Choroid plexus epithelial cell (primary cell): ENCODE measurements at regions not wholly inside any gene's neighbourhood (a gene's known extent, or its start where the extent isn't known, plus 50 kb on each side); places are given as distances from the start of the nearest gene placed in this dataset.

ENCODE experiments used
- DNase-seq: peaks from one replicate; pipeline ENCODE4 v3.0.0-alpha.2; 2010; ENCODE audit warnings: low read depth
- H3K4me3 ChIP-seq: 2 replicates; pipeline ENCODE4 v1.5.1; 2011; ENCODE audit warnings: low read depth, mild to moderate bottlenecking, control low read depth, low read length, moderate library complexity
- CTCF ChIP-seq: conservative IDR thresholded peaks from 2 replicates; pipeline ENCODE4 v1.5.1; 2011; ENCODE audit warnings: low read depth, mild to moderate bottlenecking, control low read depth, inconsistent platforms, low read length, moderate library complexity

- H3K4me3 ChIP-seq: no peak overlapping the region
- TF ChIP-seq CTCF: no peak
- DNase-seq: no peak
Measured at GRCh38 chr10:90575125-90575524, 282.7 kb downstream of the HTR7 start.

GRCh38 chr10:90577569-90577968 lies 280.3 kb downstream of the HTR7 start:
- TF ChIP-seq CTCF: no peak
- no peak for DNase-seq
- H3K4me3 ChIP-seq: no peak overlapping the region

GRCh38 chr10:90579602-90580242 lies 278.1 kb downstream of the HTR7 start:
- DNase-seq: peak; percentile 76
- TF ChIP-seq CTCF: peak; percentile 61
- no peak overlapping the region for H3K4me3 ChIP-seq

- no peak for TF ChIP-seq CTCF
- no peak for DNase-seq
- no peak overlapping the region for H3K4me3 ChIP-seq
Measured at GRCh38 chr10:90583416-90583815, 274.4 kb downstream of the HTR7 start.

GRCh38 chr10:90587081-90587491 lies 270.8 kb downstream of the HTR7 start:
- DNase-seq: peak; percentile 62
- no peak for TF ChIP-seq CTCF
- H3K4me3 ChIP-seq: no peak overlapping the region

- no peak for DNase-seq
- no peak for TF ChIP-seq CTCF
- no peak overlapping the region for H3K4me3 ChIP-seq
Measured at GRCh38 chr10:90587561-90587960, 270.3 kb downstream of the HTR7 start.

GRCh38 chr10:90588222-90588621 lies 269.6 kb downstream of the HTR7 start:
- DNase-seq: no peak
- TF ChIP-seq CTCF: no peak
- no peak overlapping the region for H3K4me3 ChIP-seq
